ENCODE measurements at regions not wholly inside any gene's neighbourhood (a gene's known extent, or its start where the extent isn't known, plus 50 kb on each side); places are given as distances from the start of the nearest gene placed in this dataset.

- H3K36me3 Mint-ChIP-seq (ENCODE audit: low read depth) = no peaks in the 10 kb centered on the region
- no peak overlapping the region for H3K27ac Mint-ChIP-seq
- H3K9me3 Mint-ChIP-seq = no peaks in the 10 kb centered on the region
- no peaks in the 10 kb centered on the region for H3K27me3 Mint-ChIP-seq (ENCODE audit: low read depth)
- H3K4me1 Mint-ChIP-seq (ENCODE audit: low read depth) = no peaks in the 10 kb centered on the region
- no peak for DNase-seq (ENCODE audit: low spot score)
- no peak overlapping the region for H3K4me3 Mint-ChIP-seq
Measured at GRCh38 chr1:56317722-56318121, 261.6 kb downstream of the PLPP3 start.

GRCh38 chr1:56315293-56315942 lies 263.9 kb downstream of the PLPP3 start:
- no peaks in the 10 kb centered on the region for H3K9me3 Mint-ChIP-seq
- no peak for DNase-seq (ENCODE audit: low spot score)
- H3K27me3 Mint-ChIP-seq (ENCODE audit: low read depth) = no peaks in the 10 kb centered on the region
- H3K27ac Mint-ChIP-seq = no peak overlapping the region
- no peaks in the 10 kb centered on the region for H3K36me3 Mint-ChIP-seq (ENCODE audit: low read depth)
- H3K4me3 Mint-ChIP-seq = no peak overlapping the region
- H3K4me1 Mint-ChIP-seq (ENCODE audit: low read depth) = no peaks in the 10 kb centered on the region

- no peak for DNase-seq (ENCODE audit: low spot score)
- Mint-ChIP-seq H3K9me3 (no peaks in the 10 kb centered on the region), H3K36me3 (ENCODE audit: low read depth) (no peaks in the 10 kb centered on the region), H3K4me1 (ENCODE audit: low read depth) (no peaks in the 10 kb centered on the region), H3K27me3 (ENCODE audit: low read depth) (no peaks in the 10 kb centered on the region), H3K27ac (no peak overlapping the region), H3K4me3 (no peak overlapping the region)
Measured at GRCh38 chr1:56313560-56313959, 265.8 kb downstream of the PLPP3 start.

GRCh38 chr1:56311766-56312165 lies 267.6 kb downstream of the PLPP3 start:
- Mint-ChIP-seq H3K4me3 (no peak overlapping the region), H3K36me3 (ENCODE audit: low read depth) (no peaks in the 10 kb centered on the region), H3K9me3 (no peaks in the 10 kb centered on the region), H3K27ac (no peak overlapping the region), H3K27me3 (ENCODE audit: low read depth) (no peaks in the 10 kb centered on the region), H3K4me1 (ENCODE audit: low read depth) (no peaks in the 10 kb centered on the region)
- no peak for DNase-seq (ENCODE audit: low spot score)

GRCh38 chr1:56310945-56311344 lies 268.4 kb downstream of the PLPP3 start:
- Mint-ChIP-seq H3K9me3 (no peaks in the 10 kb centered on the region), H3K4me1 (ENCODE audit: low read depth) (no peaks in the 10 kb centered on the region), H3K4me3 (no peak overlapping the region), H3K27me3 (ENCODE audit: low read depth) (no peaks in the 10 kb centered on the region), H3K36me3 (ENCODE audit: low read depth) (no peaks in the 10 kb centered on the region), H3K27ac (no peak overlapping the region)
- DNase-seq (ENCODE audit: low spot score) = no peak

- no peak overlapping the region for H3K27ac Mint-ChIP-seq
Measured at GRCh38 chr1:56309065-56309464, 270.3 kb downstream of the PLPP3 start.

GRCh38 chr1:56304975-56305374 lies 274.4 kb downstream of the PLPP3 start:
- H3K27ac Mint-ChIP-seq = no peak overlapping the region
- H3K36me3 Mint-ChIP-seq (ENCODE audit: low read depth) = no peaks in the 10 kb centered on the region
- H3K9me3 Mint-ChIP-seq = no peaks in the 10 kb centered on the region
- H3K27me3 Mint-ChIP-seq (ENCODE audit: low read depth) = no peaks in the 10 kb centered on the region
- DNase-seq (ENCODE audit: low spot score) = no peak
- H3K4me1 Mint-ChIP-seq (ENCODE audit: low read depth) = no peaks in the 10 kb centered on the region
- H3K4me3 Mint-ChIP-seq = no peak overlapping the region

More at GRCh38 chr1:56309065-56309464, 270.3 kb downstream of the PLPP3 start:
- no peaks in the 10 kb centered on the region for H3K36me3 Mint-ChIP-seq (ENCODE audit: low read depth)
- H3K9me3 Mint-ChIP-seq = no peaks in the 10 kb centered on the region
- H3K27me3 Mint-ChIP-seq (ENCODE audit: low read depth) = no peaks in the 10 kb centered on the region
- H3K4me3 Mint-ChIP-seq = no peak overlapping the region
- no peaks in the 10 kb centered on the region for H3K4me1 Mint-ChIP-seq (ENCODE audit: low read depth)
- DNase-seq (ENCODE audit: low spot score) = no peak

GRCh38 chr1:56303805-56304204 lies 275.6 kb downstream of the PLPP3 start:
- H3K36me3 Mint-ChIP-seq (ENCODE audit: low read depth) = no peaks in the 10 kb centered on the region
- H3K27me3 Mint-ChIP-seq (ENCODE audit: low read depth) = no peaks in the 10 kb centered on the region
- no peak overlapping the region for H3K4me3 Mint-ChIP-seq
- DNase-seq (ENCODE audit: low spot score) = no peak
- no peaks in the 10 kb centered on the region for H3K4me1 Mint-ChIP-seq (ENCODE audit: low read depth)
- no peaks in the 10 kb centered on the region for H3K9me3 Mint-ChIP-seq
- no peak overlapping the region for H3K27ac Mint-ChIP-seq

GRCh38 chr1:56302878-56303277 lies 276.5 kb downstream of the PLPP3 start:
- no peaks in the 10 kb centered on the region for H3K9me3 Mint-ChIP-seq
- no peak for DNase-seq (ENCODE audit: low spot score)
- no peak overlapping the region for H3K4me3 Mint-ChIP-seq
- H3K27me3 Mint-ChIP-seq (ENCODE audit: low read depth) = no peaks in the 10 kb centered on the region
- H3K27ac Mint-ChIP-seq = no peak overlapping the region
- H3K4me1 Mint-ChIP-seq (ENCODE audit: low read depth) = no peaks in the 10 kb centered on the region
- no peaks in the 10 kb centered on the region for H3K36me3 Mint-ChIP-seq (ENCODE audit: low read depth)

GRCh38 chr1:56301791-56302190 lies 277.6 kb downstream of the PLPP3 start:
- Mint-ChIP-seq H3K27ac (no peak overlapping the region), H3K27me3 (ENCODE audit: low read depth) (no peaks in the 10 kb centered on the region), H3K9me3 (no peaks in the 10 kb centered on the region), H3K4me3 (no peak overlapping the region), H3K4me1 (ENCODE audit: low read depth) (no peaks in the 10 kb centered on the region), H3K36me3 (ENCODE audit: low read depth) (no peaks in the 10 kb centered on the region)
- DNase-seq (ENCODE audit: low spot score) = no peak

GRCh38 chr1:56300836-56301235 lies 278.5 kb downstream of the PLPP3 start:
- Mint-ChIP-seq H3K36me3 (ENCODE audit: low read depth) (no peaks in the 10 kb centered on the region), H3K4me3 (no peak overlapping the region), H3K4me1 (ENCODE audit: low read depth) (no peaks in the 10 kb centered on the region), H3K27ac (no peak overlapping the region), H3K9me3 (no peaks in the 10 kb centered on the region), H3K27me3 (ENCODE audit: low read depth) (no peaks in the 10 kb centered on the region)
- DNase-seq (ENCODE audit: low spot score) = no peak

GRCh38 chr1:56298866-56299265 lies 280.5 kb downstream of the PLPP3 start:
- H3K27me3 Mint-ChIP-seq (ENCODE audit: low read depth) = no peaks in the 10 kb centered on the region
- no peak overlapping the region for H3K27ac Mint-ChIP-seq

GRCh38 chr1:56297904-56298303 lies 281.5 kb downstream of the PLPP3 start:
- no peak overlapping the region for H3K27ac Mint-ChIP-seq
- no peaks in the 10 kb centered on the region for H3K27me3 Mint-ChIP-seq (ENCODE audit: low read depth)
- no peaks in the 10 kb centered on the region for H3K36me3 Mint-ChIP-seq (ENCODE audit: low read depth)
- DNase-seq (ENCODE audit: low spot score) = no peak
- H3K4me3 Mint-ChIP-seq = no peak overlapping the region
- no peaks in the 10 kb centered on the region for H3K9me3 Mint-ChIP-seq
- H3K4me1 Mint-ChIP-seq (ENCODE audit: low read depth) = no peaks in the 10 kb centered on the region

More at GRCh38 chr1:56298866-56299265, 280.5 kb downstream of the PLPP3 start:
- Mint-ChIP-seq H3K9me3 (no peaks in the 10 kb centered on the region), H3K4me3 (no peak overlapping the region), H3K4me1 (ENCODE audit: low read depth) (no peaks in the 10 kb centered on the region), H3K36me3 (ENCODE audit: low read depth) (no peaks in the 10 kb centered on the region)
- no peak for DNase-seq (ENCODE audit: low spot score)

GRCh38 chr1:56297208-56297607 lies 282.2 kb downstream of the PLPP3 start:
- Mint-ChIP-seq H3K4me3 (no peak overlapping the region), H3K9me3 (no peaks in the 10 kb centered on the region), H3K27me3 (ENCODE audit: low read depth) (no peaks in the 10 kb centered on the region), H3K4me1 (ENCODE audit: low read depth) (no peaks in the 10 kb centered on the region), H3K36me3 (ENCODE audit: low read depth) (no peaks in the 10 kb centered on the region), H3K27ac (no peak overlapping the region)
- DNase-seq (ENCODE audit: low spot score) = no peak
